ENCODE measurements at regions not wholly inside any gene's neighbourhood (a gene's known extent, or its start where the extent isn't known, plus 50 kb on each side); places are given as distances from the start of the nearest gene placed in this dataset.

GRCh38 chr12:114213055-114213581, 192.8 kb downstream of the TBX5 start:
- TF ChIP-seq, protein P1, sequence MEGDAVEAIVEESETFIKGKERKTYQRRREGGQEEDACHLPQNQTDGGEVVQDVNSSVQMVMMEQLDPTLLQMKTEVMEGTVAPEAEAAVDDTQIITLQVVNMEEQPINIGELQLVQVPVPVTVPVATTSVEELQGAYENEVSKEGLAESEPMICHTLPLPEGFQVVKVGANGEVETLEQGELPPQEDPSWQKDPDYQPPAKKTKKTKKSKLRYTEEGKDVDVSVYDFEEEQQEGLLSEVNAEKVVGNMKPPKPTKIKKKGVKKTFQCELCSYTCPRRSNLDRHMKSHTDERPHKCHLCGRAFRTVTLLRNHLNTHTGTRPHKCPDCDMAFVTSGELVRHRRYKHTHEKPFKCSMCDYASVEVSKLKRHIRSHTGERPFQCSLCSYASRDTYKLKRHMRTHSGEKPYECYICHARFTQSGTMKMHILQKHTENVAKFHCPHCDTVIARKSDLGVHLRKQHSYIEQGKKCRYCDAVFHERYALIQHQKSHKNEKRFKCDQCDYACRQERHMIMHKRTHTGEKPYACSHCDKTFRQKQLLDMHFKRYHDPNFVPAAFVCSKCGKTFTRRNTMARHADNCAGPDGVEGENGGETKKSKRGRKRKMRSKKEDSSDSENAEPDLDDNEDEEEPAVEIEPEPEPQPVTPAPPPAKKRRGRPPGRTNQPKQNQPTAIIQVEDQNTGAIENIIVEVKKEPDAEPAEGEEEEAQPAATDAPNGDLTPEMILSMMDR (IDR thresholded peaks at IDR 0.05; ENCODE audit: poor library complexity) = peak; percentile 13
- TF ChIP-seq EZH2 (IDR thresholded peaks at IDR 0.05; ENCODE audit: borderline replicate concordance) (no peak), EZH2phosphoT487 (IDR thresholded peaks at IDR 0.05; ENCODE audit: low read depth, severe bottlenecking, unreplicated experiment) (no peak)

Data from hepatocyte (in vitro differentiated cells).